Mucosa of rectum (tissue), 2 donors: ENCODE measurements at regions not wholly inside any gene's neighbourhood (a gene's known extent, or its start where the extent isn't known, plus 50 kb on each side); places are given as distances from the start of the nearest gene placed in this dataset.

Source experiments
- H3K27ac ChIP-seq, 2 donors: one replicate each; pipeline ENCODE4 v1.7.0; 2013; ENCODE audit warnings: inconsistent platforms in 2 of 2, low read depth in 2 of 2, low read length in 2 of 2
- H3K27me3 ChIP-seq, 2 donors: one replicate each; pipeline ENCODE4 v1.7.0; 2013; ENCODE audit warnings: low read length in 2 of 2; ENCODE audit not compliant: control insufficient read depth in 2 of 2, insufficient read depth in 2 of 2
- H3K36me3 ChIP-seq, 2 donors: one replicate each; pipeline ENCODE4 v1.7.0; 2013; ENCODE audit warnings: low read length in 2 of 2; ENCODE audit not compliant: control insufficient read depth in 2 of 2, insufficient read depth in 2 of 2
- H3K4me1 ChIP-seq, 2 donors: one replicate each; pipeline ENCODE4 v1.7.0; 2013; ENCODE audit warnings: low read length in 2 of 2, mild to moderate bottlenecking in 1 of 2; ENCODE audit not compliant: control insufficient read depth in 2 of 2, insufficient read depth in 2 of 2
- H3K4me3 ChIP-seq, 2 donors: one replicate each; pipeline ENCODE4 v1.7.0; 2013; ENCODE audit warnings: low read length in 2 of 2
- H3K9ac ChIP-seq, 2 donors: one replicate each; pipeline ENCODE4 v1.7.0; 2013; ENCODE audit warnings: low read length in 2 of 2, low read depth in 1 of 2, mild to moderate bottlenecking in 1 of 2
- H3K9me3 ChIP-seq, 2 donors: one replicate each; pipeline ENCODE4 v1.7.0; 2013; ENCODE audit warnings: low read length in 2 of 2; ENCODE audit not compliant: control insufficient read depth in 2 of 2
- donor health status: healthy.
- donor health status: Normal muscosa, but diverticular disease.

- H3K4me3 ChIP-seq: no peak overlapping the region
- H3K9ac ChIP-seq: no peak overlapping the region
- no peaks in the 10 kb centered on the region for H3K36me3 ChIP-seq
- no peaks in the 10 kb centered on the region for H3K9me3 ChIP-seq
- H3K27me3 ChIP-seq: no peaks in the 10 kb centered on the region
- no peak overlapping the region for H3K27ac ChIP-seq
- peaks cover 5 to 10% of the 10 kb centered on the region in 2 donors for H3K4me1 ChIP-seq
Observed at GRCh38 chr2:14420851-14421250, 211.7 kb upstream of the LRATD1 start.

GRCh38 chr2:14422426-14422825, 210.1 kb upstream of the LRATD1 start:
- Histone ChIP-seq H3K4me3 (no peak overlapping the region), H3K9me3 (no peaks in the 10 kb centered on the region), H3K4me1 (peaks cover 5 to 10% of the 10 kb centered on the region in 2 donors), H3K27ac (no peak overlapping the region), H3K27me3 (no peaks in the 10 kb centered on the region), H3K36me3 (no peaks in the 10 kb centered on the region), H3K9ac (no peak overlapping the region)

GRCh38 chr2:14423145-14423906, 209.2 kb upstream of the LRATD1 start:
- Histone ChIP-seq H3K27me3 (no peaks in the 10 kb centered on the region), H3K9ac (no peak overlapping the region), H3K4me1 (peaks cover 5 to 10% of the 10 kb centered on the region in 2 donors), H3K9me3 (no peaks in the 10 kb centered on the region), H3K27ac (peak overlapping the region; percentile 24 to 37), H3K4me3 (no peak overlapping the region), H3K36me3 (no peaks in the 10 kb centered on the region)

- peaks cover 5 to 10% of the 10 kb centered on the region in 2 donors for H3K4me1 ChIP-seq
- no peaks in the 10 kb centered on the region for H3K36me3 ChIP-seq
- H3K9ac ChIP-seq: no peak overlapping the region
- H3K27ac ChIP-seq: peak overlapping the region in 1 of 2 donors; percentile 14
- no peaks in the 10 kb centered on the region for H3K27me3 ChIP-seq
- H3K9me3 ChIP-seq: no peaks in the 10 kb centered on the region
- H3K4me3 ChIP-seq: no peak overlapping the region
Observed at GRCh38 chr2:14424478-14425390, 207.8 kb upstream of the LRATD1 start.

- Histone ChIP-seq H3K27me3 (no peaks in the 10 kb centered on the region), H3K36me3 (no peaks in the 10 kb centered on the region), H3K4me3 (no peak overlapping the region), H3K4me1 (peaks cover 5 to 10% of the 10 kb centered on the region in 2 donors), H3K27ac (no peak overlapping the region), H3K9me3 (no peaks in the 10 kb centered on the region), H3K9ac (no peak overlapping the region)
Observed at GRCh38 chr2:14425869-14426268, 206.6 kb upstream of the LRATD1 start.

- Histone ChIP-seq H3K4me1 (peaks cover 5 to 10% of the 10 kb centered on the region in 2 donors), H3K9me3 (no peaks in the 10 kb centered on the region), H3K36me3 (no peaks in the 10 kb centered on the region), H3K4me3 (no peak overlapping the region), H3K27me3 (no peaks in the 10 kb centered on the region), H3K9ac (no peak overlapping the region), H3K27ac (no peak overlapping the region)
Observed at GRCh38 chr2:14428056-14428455, 204.5 kb upstream of the LRATD1 start.

- Histone ChIP-seq H3K4me3 (no peak overlapping the region), H3K36me3 (no peaks in the 10 kb centered on the region), H3K27me3 (no peaks in the 10 kb centered on the region), H3K4me1 (no peaks in the 10 kb centered on the region), H3K9me3 (no peaks in the 10 kb centered on the region), H3K9ac (no peak overlapping the region), H3K27ac (no peak overlapping the region)
Observed at GRCh38 chr2:14433946-14434495, 198.5 kb upstream of the LRATD1 start.

GRCh38 chr2:14445670-14446069, 186.8 kb upstream of the LRATD1 start:
- H3K27ac ChIP-seq: no peak overlapping the region
- H3K9me3 ChIP-seq: peaks cover 0 to 3% of the 10 kb centered on the region in 2 donors
- H3K27me3 ChIP-seq: no peaks in the 10 kb centered on the region
- no peaks in the 10 kb centered on the region for H3K36me3 ChIP-seq
- no peak overlapping the region for H3K4me3 ChIP-seq
- no peak overlapping the region for H3K9ac ChIP-seq
- H3K4me1 ChIP-seq: no peaks in the 10 kb centered on the region

- Histone ChIP-seq H3K4me1 (no peaks in the 10 kb centered on the region), H3K9me3 (peaks cover 0 to 3% of the 10 kb centered on the region in 2 donors), H3K4me3 (no peak overlapping the region), H3K9ac (no peak overlapping the region), H3K27ac (no peak overlapping the region), H3K27me3 (no peaks in the 10 kb centered on the region), H3K36me3 (no peaks in the 10 kb centered on the region)
Observed at GRCh38 chr2:14448340-14448739, 184.2 kb upstream of the LRATD1 start.

GRCh38 chr2:14451312-14451711, 181.2 kb upstream of the LRATD1 start:
- Histone ChIP-seq H3K9ac (no peak overlapping the region), H3K36me3 (no peaks in the 10 kb centered on the region), H3K4me1 (no peaks in the 10 kb centered on the region), H3K4me3 (no peak overlapping the region), H3K27me3 (no peaks in the 10 kb centered on the region), H3K27ac (no peak overlapping the region), H3K9me3 (peaks cover 0 to under 1% of the 10 kb centered on the region in 2 donors)
